Spinal cord (tissue), 9 donors: ENCODE measurements at regions not wholly inside any gene's neighbourhood (a gene's known extent, or its start where the extent isn't known, plus 50 kb on each side); places are given as distances from the start of the nearest gene placed in this dataset.

ENCODE experiments used
- DNase-seq, 6 donors: peaks; one replicate each; pipeline versions ENCODE4 v3.0.0 to v3.0.0-alpha.2; 2013 to 2015; ENCODE audit warnings: low spot score in 6 of 6, low read depth in 4 of 6
- H3K27ac ChIP-seq: one replicate; pipeline ENCODE4 v1.5.1; 2013; ENCODE audit warnings: low read depth, low read length, control low read depth
- H3K27me3 ChIP-seq: one replicate; pipeline ENCODE4 v1.6.1; 2013; ENCODE audit warnings: low read length; ENCODE audit not compliant: control insufficient read depth, insufficient read depth
- H3K36me3 ChIP-seq: one replicate; pipeline ENCODE4 v1.6.1; 2013; ENCODE audit warnings: low read length; ENCODE audit not compliant: control insufficient read depth, insufficient read depth
- H3K4me1 ChIP-seq: one replicate; pipeline ENCODE4 v1.6.1; 2013; ENCODE audit warnings: low read length; ENCODE audit not compliant: control insufficient read depth, insufficient read depth
- H3K4me3 ChIP-seq: one replicate; pipeline ENCODE4 v1.5.1; 2013; ENCODE audit warnings: low read depth, low read length, control low read depth
- H3K9me3 ChIP-seq: one replicate; pipeline ENCODE4 v1.6.1; 2013; ENCODE audit warnings: low read length; ENCODE audit not compliant: control insufficient read depth, insufficient read depth
- WGBS: methylation state at CpG from one replicate; pipeline ENCODE4 v1.1.5; 2013; ENCODE audit warnings: missing lambda C conversion rate; ENCODE audit not compliant: insufficient coverage; 5-methylcytosine and 5-hydroxymethylcytosine counted together
- donor health status: healthy.

DNA sequence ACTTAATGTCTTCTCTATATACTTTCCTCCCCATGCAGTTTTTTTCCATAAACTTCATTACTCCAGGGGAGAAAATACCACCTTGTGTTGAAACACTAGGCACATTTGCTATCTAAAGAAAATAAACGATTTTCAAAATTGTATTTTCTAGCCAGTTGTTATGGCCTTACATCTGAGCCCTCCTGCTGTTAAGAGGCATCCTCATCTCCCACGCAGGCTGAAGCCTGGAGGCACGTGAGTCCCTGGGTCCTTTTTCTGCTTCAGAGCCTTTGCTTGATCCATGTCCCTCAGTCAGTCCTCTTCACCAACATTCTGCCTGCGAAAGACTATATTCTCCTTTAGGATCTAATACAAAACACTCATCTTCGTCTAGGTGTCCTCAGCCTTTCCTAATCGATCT is 479.6 kb upstream of the ZNF717 start:
- Histone ChIP-seq H3K9me3 (no peaks in the 10 kb centered on the region), H3K27me3 (no peaks in the 10 kb centered on the region), H3K27ac (no peak overlapping the region), H3K4me3 (no peak overlapping the region), H3K4me1 (no peaks in the 10 kb centered on the region), H3K36me3 (no peaks in the 10 kb centered on the region)
- no peak for DNase-seq
- WGBS: 78% methylated on average over 3 of the region's 6 CpGs

DNA sequence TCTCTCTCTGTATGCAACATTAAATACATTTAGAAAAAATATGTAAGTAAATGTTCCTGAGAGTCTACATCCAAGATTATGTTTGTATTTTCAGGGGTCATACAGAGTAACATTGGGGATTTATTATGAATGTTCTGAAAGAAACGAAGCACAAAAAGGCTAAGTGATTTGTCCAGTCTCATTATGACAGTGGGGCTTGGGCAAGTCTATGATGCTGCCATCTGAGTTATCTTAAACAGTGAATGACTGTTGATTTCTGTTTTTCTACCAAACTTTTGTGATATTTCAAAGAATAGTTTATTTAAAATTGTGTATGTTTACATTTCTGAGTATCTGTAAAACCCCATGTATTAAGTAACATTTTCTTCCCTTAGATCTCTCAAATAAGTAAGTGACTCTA is 481.2 kb upstream of the ZNF717 start:
- 78% methylated on average over 1 of the region's 1 CpG for WGBS
- Histone ChIP-seq H3K4me1 (no peaks in the 10 kb centered on the region), H3K27me3 (no peaks in the 10 kb centered on the region)

DNA sequence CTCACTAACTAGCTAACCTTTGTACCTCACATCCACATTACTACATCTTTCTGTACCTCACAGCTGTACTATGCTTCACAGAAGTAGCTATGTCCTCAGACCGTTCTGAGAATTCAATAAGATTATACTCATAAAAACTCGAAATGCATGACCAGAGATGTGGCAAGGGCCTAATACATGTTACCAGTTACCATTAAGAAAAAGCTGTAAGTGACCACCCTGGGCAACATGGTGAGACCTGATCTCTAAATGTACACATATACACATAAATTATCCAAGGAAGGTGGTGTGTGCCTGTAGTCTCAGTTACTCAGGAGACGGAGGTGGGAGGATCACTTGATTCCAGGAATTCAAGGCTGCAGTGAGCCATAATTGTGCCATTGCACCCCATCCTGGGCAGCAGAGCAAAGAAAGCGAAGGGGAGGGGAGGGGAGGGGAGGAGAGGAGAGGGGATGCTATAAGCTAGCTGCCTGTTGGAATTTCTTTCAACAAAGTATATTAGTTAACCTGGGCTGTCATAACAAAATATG is 482.6 kb upstream of the ZNF717 start:
- H3K27me3 ChIP-seq: no peaks in the 10 kb centered on the region
- H3K27ac ChIP-seq: no peak overlapping the region
- H3K9me3 ChIP-seq: no peaks in the 10 kb centered on the region
- DNase-seq: no peak
- no peaks in the 10 kb centered on the region for H3K36me3 ChIP-seq
- 83% methylated on average over 1 of the region's 4 CpGs for WGBS
- H3K4me3 ChIP-seq: no peak overlapping the region
- no peaks in the 10 kb centered on the region for H3K4me1 ChIP-seq

More for the DNA sequence above, 481.2 kb upstream of the ZNF717 start:
- no peaks in the 10 kb centered on the region for H3K9me3 ChIP-seq
- DNase-seq: no peak
- H3K27ac ChIP-seq: no peak overlapping the region
- H3K4me3 ChIP-seq: no peak overlapping the region
- no peaks in the 10 kb centered on the region for H3K36me3 ChIP-seq

DNA sequence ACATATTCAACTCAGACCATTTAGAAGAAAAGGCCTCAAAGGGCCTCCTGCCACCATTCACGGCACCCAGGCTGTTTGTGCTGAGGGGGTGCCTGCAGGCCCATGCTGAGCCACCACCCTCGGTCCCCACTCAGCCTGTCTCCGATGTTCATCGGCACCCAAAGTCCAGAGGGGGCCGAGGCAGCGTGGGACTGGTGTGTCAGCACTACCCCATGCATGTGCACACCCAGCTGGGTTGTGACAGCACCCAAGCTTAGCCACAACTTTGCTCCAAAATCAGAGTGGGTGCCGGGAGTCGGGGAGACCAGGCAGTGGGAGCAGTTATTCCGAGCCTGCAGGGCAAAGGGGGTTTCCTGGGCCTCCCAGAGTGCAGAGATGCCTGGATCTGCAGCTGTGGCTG is 508.5 kb upstream of the ZNF717 start:
- Histone ChIP-seq H3K27me3 (no peaks in the 10 kb centered on the region), H3K4me1 (no peaks in the 10 kb centered on the region), H3K4me3 (no peak overlapping the region), H3K27ac (no peak overlapping the region), H3K36me3 (no peaks in the 10 kb centered on the region), H3K9me3 (no peaks in the 10 kb centered on the region)
- no peak for DNase-seq
- 90% methylated on average over 9 of the region's 9 CpGs for WGBS

DNA sequence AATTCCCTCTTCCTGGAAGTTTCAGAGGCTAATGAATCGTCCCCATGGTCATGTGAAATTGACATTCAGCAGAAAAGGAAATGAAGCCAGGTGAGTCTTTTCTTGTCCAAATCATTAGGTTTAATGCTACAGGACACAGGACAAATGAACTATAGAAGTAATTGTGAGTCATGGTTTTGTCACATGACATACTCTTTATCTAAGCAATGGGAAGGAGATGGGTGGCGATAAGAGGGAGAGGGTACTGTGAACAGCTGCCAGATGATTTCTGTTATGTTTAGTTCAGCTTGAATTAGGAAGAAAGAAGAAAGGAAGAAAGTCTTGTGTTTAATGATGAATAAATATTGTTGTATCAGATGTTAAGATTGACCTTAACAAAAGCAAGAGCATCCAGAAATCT is 515.4 kb upstream of the ZNF717 start:
- H3K27ac ChIP-seq: no peak overlapping the region
- 69% methylated on average over 2 of the region's 2 CpGs for WGBS

DNA sequence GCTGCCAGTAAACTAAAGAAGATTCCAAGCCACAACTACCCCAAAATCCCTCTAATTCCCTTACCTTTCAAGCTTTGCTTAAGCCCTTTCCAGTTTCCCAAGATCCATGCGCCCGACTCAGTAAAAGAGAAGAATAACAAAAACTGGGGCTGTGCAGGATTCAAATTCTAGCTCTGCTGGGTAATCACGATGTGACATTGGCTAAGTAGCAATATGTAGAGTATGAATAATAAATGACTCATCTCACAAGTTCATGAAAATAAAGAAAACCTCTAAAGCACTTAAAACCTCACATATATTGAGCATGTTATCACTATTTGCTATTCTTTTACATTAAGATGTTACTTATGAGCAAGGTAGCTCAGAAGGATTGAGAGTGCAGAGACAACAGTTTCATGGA is 522.2 kb upstream of the ZNF717 start:
- Histone ChIP-seq H3K9me3 (no peaks in the 10 kb centered on the region), H3K27me3 (no peaks in the 10 kb centered on the region), H3K4me3 (no peak overlapping the region), H3K36me3 (no peaks in the 10 kb centered on the region), H3K27ac (no peak overlapping the region), H3K4me1 (no peaks in the 10 kb centered on the region)
- 100% methylated on average over 1 of the region's 3 CpGs for WGBS
- no peak for DNase-seq

More for the DNA sequence above, 515.4 kb upstream of the ZNF717 start:
- no peaks in the 10 kb centered on the region for H3K36me3 ChIP-seq
- H3K9me3 ChIP-seq: no peaks in the 10 kb centered on the region
- H3K27me3 ChIP-seq: no peaks in the 10 kb centered on the region
- DNase-seq: no peak
- no peak overlapping the region for H3K4me3 ChIP-seq
- H3K4me1 ChIP-seq: no peaks in the 10 kb centered on the region

DNA sequence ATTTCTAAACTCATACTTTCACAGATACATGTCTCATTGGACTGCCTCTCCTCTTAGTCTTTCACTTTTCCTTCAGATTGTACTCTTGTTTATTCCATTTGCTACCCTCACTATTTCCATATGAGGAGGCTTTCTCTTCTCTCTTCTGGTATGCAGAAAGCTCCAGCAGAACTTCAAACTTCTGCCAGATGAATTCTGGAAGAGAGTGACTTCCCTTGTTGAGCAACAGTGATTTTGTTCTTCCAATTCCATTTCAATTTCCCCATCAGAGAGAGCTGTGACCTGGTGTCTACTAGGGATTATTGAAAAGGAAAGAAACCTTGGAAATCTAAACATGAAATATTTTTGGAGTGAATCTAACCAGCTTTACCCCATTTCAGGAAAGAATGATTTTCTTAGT is 523.2 kb upstream of the ZNF717 start:
- H3K9me3 ChIP-seq: no peaks in the 10 kb centered on the region
- no peaks in the 10 kb centered on the region for H3K4me1 ChIP-seq
- no peaks in the 10 kb centered on the region for H3K27me3 ChIP-seq
- H3K27ac ChIP-seq: no peak overlapping the region
- no peak overlapping the region for H3K4me3 ChIP-seq
- DNase-seq: no peak
- H3K36me3 ChIP-seq: no peaks in the 10 kb centered on the region

DNA sequence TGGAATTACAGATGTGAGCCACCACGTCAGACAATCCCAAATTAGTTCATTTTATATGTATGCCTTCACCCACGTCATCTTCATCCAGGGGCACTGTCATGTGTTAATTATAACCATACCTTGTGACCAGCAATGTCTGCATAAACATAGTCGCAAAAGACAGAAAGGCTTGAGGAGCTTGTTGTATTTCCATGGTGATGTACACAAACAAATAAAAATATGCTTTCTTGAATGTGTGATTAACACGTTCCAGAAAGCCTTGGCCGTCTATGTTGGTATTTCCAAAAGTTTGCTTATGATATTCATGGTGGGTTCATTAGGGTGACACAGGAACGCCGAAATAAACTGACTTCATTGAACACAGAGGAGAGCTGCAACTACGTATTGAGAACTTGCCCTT is 524.7 kb upstream of the ZNF717 start:
- no peak overlapping the region for H3K4me3 ChIP-seq
- 100% methylated on average over 1 of the region's 8 CpGs for WGBS
- no peak for DNase-seq

DNA sequence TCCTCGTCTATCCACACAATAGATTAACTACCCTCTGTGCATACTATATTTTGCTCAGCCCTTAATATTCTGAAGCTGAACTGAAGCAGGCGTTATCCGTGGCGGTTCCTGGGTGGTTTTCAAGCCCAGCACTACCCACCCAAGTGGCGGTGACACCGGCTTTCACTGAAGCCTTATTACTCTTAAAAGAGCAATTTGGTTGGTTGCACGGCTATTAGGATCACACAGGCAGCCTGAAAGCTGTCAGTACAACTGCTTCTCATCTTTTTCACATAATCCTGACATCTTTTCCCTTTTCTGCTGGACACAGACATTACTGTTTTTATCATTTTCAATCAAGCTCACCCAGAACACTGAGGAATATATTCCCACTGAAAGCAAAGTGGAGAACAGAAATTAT is 525.3 kb upstream of the ZNF717 start:
- Histone ChIP-seq H3K27ac (no peak overlapping the region), H3K36me3 (no peaks in the 10 kb centered on the region), H3K4me1 (no peaks in the 10 kb centered on the region), H3K4me3 (peak overlapping the region; percentile 14), H3K9me3 (no peaks in the 10 kb centered on the region), H3K27me3 (no peaks in the 10 kb centered on the region)
- peak in 1 of 6 donors; percentile 78 for DNase-seq
- 36% methylated on average over 7 of the region's 7 CpGs for WGBS

More for the DNA sequence above, 524.7 kb upstream of the ZNF717 start:
- H3K9me3 ChIP-seq: no peaks in the 10 kb centered on the region
- no peak overlapping the region for H3K27ac ChIP-seq
- H3K36me3 ChIP-seq: no peaks in the 10 kb centered on the region
- H3K4me1 ChIP-seq: no peaks in the 10 kb centered on the region
- H3K27me3 ChIP-seq: no peaks in the 10 kb centered on the region

DNA sequence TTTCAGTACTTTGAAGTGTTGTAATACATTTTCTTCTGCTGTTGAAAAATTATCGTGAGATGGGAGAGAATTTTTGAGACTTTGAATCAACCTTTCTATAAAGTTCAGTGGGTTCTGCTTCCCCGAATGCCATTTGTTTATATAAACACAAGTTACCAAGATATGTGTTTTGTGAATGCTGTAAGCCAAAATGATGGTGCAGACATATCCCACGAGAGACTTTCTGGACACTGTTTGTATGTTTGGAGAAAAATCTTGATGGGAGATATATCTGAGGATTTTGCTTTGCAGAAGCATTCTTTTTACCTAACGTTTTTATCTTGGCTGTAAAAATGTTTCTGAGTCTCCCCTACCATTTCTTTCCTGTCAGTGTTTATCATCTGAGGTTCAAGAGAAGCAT is 526.6 kb upstream of the ZNF717 start:
- Histone ChIP-seq H3K27me3 (no peaks in the 10 kb centered on the region), H3K9me3 (no peaks in the 10 kb centered on the region), H3K36me3 (no peaks in the 10 kb centered on the region), H3K4me1 (no peaks in the 10 kb centered on the region), H3K27ac (no peak overlapping the region), H3K4me3 (peak overlapping the region; percentile 14)
- no CpG with 5 or more reads among the region's 4 CpGs for WGBS
- peak in 1 of 6 donors; percentile 11 for DNase-seq
